Astrocyte of the cerebellum (primary cell): ENCODE measurements at regions not wholly inside any gene's neighbourhood (a gene's known extent, or its start where the extent isn't known, plus 50 kb on each side); places are given as distances from the start of the nearest gene placed in this dataset.

Source experiments
- DNase-seq: peaks from one replicate; pipeline ENCODE4 v3.0.0-alpha.2; 2011; ENCODE audit warnings: low read depth
- H3K4me3 ChIP-seq: 2 replicates; pipeline ENCODE4 v1.5.1; 2011; ENCODE audit warnings: mild to moderate bottlenecking, low read depth, low read length, moderate library complexity
- in situ Hi-C: cut with HindIII; loops from 2 replicates; pipeline ENCODE4 v1.10.0; 2017; ENCODE audit warnings: low sequenced_read_pairs
- TF ChIP-seq, protein P1 (sequence below): IDR thresholded peaks from 2 replicates; pipeline ENCODE4 v1.5.1; 2012; ENCODE audit warnings: low read length, low read depth, moderate library complexity, mild to moderate bottlenecking; ENCODE audit errors: missing control alignments

DNA sequence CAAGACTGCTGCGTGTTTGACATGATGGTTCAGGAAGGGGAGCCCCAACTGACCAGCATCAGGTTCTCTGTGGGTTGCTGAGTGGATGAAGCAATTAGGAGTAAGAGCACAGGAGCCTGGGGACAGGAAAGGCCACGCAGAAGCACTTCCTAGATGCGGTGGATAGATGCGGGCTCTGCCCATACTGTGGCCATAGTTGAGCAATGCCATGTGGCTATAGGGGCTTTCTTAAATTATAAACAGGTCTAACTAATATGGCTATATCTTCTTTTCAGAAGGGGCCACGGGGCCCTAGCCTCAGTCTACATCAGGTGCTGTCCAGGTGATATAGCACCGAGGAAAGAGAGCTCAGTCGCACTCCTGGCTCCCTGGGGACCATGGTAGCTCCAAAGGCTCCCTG lies 198.6 kb downstream of the GADD45G start:
- no peak for DNase-seq
- H3K4me3 ChIP-seq, result no peak overlapping the region
- TF ChIP-seq, protein P1, sequence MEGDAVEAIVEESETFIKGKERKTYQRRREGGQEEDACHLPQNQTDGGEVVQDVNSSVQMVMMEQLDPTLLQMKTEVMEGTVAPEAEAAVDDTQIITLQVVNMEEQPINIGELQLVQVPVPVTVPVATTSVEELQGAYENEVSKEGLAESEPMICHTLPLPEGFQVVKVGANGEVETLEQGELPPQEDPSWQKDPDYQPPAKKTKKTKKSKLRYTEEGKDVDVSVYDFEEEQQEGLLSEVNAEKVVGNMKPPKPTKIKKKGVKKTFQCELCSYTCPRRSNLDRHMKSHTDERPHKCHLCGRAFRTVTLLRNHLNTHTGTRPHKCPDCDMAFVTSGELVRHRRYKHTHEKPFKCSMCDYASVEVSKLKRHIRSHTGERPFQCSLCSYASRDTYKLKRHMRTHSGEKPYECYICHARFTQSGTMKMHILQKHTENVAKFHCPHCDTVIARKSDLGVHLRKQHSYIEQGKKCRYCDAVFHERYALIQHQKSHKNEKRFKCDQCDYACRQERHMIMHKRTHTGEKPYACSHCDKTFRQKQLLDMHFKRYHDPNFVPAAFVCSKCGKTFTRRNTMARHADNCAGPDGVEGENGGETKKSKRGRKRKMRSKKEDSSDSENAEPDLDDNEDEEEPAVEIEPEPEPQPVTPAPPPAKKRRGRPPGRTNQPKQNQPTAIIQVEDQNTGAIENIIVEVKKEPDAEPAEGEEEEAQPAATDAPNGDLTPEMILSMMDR, result no peak
- in situ Hi-C loops, result no loop called here

DNA sequence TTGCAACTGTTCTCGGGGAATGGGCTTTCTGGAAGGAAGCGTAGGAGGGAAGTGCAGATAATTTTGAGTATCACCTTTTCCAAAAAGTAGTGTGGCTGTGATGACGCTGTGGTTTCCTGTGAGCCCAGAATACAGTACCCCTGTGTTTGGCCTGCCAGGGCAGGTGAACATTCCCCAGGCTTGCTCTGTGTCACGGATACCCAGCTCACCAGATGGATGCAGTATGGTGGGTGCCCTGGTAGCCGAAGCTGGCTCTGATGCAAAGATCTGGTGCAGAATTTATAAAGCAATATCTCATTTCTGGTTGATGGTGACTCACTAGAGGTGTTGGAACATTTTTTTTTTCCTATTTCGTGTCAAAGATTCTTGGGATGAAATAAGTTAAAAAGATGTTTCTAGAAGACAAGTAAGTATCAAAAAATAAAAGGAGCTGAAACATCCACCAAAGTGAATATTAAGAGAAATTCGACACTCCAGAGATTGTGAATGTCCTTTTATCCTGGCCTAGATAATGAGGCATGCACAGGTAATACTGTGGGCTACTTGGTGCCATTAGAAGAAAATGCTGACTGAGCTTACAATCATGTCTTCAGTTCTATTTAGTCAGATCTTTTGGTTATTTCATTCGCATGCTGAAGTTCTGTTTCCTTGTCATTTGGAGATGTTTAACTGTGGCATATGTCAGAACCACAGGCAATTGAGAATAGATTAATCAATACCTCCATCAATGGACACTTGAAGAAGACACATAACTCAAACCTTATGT lies 200.1 kb downstream of the GADD45G start:
- H3K4me3 ChIP-seq, result no peak overlapping the region
- in situ Hi-C loops, result no loop called here
- DNase-seq, result no peak

DNA sequence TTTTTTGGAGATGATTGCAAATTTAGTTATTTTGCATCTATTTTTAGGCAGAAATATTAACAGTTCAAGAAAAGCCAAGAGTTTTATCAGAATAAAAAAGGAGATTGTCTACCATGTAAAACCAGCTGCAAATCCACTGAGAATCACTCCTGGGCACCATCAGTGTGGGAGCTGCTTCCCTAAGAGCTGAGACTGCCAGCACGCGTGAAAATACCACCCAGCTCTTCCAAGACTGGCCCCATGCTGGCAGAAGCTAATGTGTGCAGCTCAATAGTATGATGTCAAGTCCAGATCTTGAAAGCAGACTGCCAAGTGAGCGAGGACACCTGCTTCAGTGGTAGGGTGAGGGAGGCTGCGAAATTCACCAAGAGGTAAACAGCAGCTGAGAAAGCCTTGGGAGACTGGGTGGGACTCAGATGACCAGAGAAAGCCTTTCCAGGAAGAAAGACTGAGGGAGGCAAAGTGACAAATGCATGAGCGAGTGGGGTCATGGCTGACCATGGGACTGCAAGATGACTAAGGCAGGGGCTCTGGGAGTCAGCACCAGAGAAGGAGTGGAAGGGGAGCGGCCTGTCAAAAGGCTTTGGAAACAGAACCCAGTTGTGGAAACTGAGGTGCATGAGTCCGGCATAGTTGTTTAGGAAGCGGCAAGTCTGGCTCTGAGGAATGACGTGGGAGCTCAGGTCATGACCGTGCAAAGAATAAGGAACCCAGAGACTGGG lies 200.9 kb downstream of the GADD45G start:
- no peak overlapping the region for H3K4me3 ChIP-seq
- DNase-seq, result no peak
- TF ChIP-seq, protein P1, result no peak
- in situ Hi-C loops, result no loop called here

More for the DNA sequence above, 200.1 kb downstream of the GADD45G start:
- TF ChIP-seq, protein P1, result no peak

DNA sequence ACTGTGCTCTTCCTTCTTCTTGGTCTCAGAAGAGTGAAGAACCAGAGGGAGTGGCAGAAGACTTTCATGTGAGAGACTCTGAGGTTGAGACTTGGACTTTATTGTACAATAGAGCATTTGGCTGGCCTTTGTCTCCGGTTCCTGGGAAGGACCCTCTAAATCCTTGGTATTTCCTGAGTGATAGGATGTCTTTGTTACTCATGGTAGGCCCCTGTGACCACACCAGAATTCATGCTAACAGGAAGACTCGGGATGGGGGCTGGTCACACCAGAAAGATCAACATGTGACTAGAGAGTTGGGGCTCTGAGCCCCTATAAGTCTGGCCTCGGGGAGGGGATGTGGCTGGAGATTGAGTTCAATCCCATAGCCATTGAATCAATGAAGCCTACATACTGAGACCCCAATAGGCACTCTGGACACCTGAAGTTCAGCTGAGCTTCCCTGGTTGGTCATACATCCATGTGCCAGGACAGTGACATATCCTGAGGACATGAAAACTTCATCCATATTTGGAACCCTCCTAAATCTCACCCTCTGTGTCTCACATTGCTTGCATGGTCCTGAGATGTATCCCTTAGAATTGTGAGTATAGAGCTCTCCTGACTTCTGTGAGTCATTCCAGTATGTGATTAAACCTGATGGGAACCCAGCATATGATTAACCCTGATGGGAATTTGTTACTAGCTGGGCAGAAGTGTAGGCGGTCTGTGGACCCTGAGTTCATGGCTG lies 201.7 kb downstream of the GADD45G start:
- no peak for DNase-seq
- H3K4me3 ChIP-seq, result no peak overlapping the region
- TF ChIP-seq, protein P1, result no peak
- in situ Hi-C loops, result no loop called here

DNA sequence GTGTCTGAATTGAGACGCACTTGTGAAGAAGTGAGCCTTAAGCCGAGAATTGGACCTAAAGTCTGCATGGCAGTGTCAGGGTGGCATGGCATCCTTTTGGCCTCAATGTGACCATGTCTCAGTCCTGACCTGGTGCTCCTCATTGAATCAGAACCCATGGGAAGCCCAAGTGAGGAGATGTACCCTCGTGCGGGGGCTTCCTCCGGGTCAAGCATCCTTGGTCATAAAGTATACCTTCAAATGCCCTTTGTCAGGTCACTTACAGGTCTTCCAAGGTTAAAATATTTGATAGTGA lies 202.2 kb downstream of the GADD45G start:
- no peak overlapping the region for H3K4me3 ChIP-seq
- DNase-seq, result no peak
- TF ChIP-seq, protein P1, result no peak
- in situ Hi-C loops, result no loop called here

DNA sequence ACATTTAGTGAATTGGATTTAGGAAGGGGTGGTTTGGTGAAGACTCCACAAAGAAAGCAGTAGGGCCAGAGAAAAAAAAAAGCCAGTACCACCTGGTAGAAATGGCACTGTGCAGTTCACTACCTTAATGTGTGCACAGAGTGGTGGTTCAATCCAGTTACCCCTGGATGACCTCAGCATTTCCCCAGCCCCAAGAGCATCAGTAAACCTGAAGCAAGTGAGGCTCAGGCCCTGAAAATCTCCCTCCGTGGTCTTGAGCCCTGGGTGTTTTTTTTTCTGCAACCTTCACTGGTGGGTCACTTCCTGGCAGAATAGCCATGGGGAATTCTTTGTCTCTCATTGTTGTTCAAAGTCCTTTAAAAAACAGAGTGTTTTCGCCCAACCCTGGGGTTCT lies 202.9 kb downstream of the GADD45G start:
- in situ Hi-C loops, result no loop called here
- no peak overlapping the region for H3K4me3 ChIP-seq
- DNase-seq, result no peak
- TF ChIP-seq, protein P1, result no peak
